ENCODE measurements at regions not wholly inside any gene's neighbourhood (a gene's known extent, or its start where the extent isn't known, plus 50 kb on each side); places are given as distances from the start of the nearest gene placed in this dataset.

GRCh38 chr12:108046135-108046534 lies 83.0 kb upstream of the WSCD2 start:
- TF ChIP-seq POLR2A (IDR thresholded peaks at IDR 0.05; ENCODE audit: extremely low read depth, insufficient read length) (no peak), CTCF (IDR thresholded peaks at IDR 0.05; ENCODE audit: low read depth, low read length) (no peak), MAX (IDR thresholded peaks at IDR 0.05; ENCODE audit: low read depth, low read length) (no peak), MYC (IDR thresholded peaks at IDR 0.05; ENCODE audit: low read depth, low read length) (no peak)

All from NB4 (cell line).